HG03558 (cell line): ENCODE measurements at regions not wholly inside any gene's neighbourhood (a gene's known extent, or its start where the extent isn't known, plus 50 kb on each side); places are given as distances from the start of the nearest gene placed in this dataset.
"Not testable (repeated sequence)": the region's sequence is repeated elsewhere in the genome, so short reads cannot be mapped to it uniquely, and the experiment has no call there.

Experiments
- ATAC-seq: cut with Tn5 transposase; IDR thresholded peaks from one replicate; pipeline ENCODE4 v1.9.1; 2021; ENCODE audit warnings: moderate number of reproducible peaks; ENCODE audit not compliant: unreplicated experiment; ENCODE audit errors: extremely low read depth

DNA sequence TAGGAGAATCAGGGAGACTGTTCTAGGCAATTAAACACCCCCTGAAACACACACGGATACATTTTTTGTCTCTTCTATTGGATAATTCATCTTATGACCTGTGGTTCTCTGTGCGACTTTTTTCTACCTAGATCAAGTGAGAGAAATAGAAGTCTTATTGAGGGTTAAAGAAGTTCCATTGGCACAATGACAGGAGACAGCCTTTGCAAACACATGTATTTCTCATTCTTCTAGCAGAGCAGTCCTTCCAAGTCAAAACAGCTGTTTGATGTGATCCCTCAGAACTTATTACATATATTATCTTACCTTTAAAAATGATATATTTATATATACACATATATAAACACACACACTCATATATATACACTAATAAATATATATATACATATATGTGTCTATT lies 496.7 kb downstream of the SLC6A15 start:
- no peak for ATAC-seq

DNA sequence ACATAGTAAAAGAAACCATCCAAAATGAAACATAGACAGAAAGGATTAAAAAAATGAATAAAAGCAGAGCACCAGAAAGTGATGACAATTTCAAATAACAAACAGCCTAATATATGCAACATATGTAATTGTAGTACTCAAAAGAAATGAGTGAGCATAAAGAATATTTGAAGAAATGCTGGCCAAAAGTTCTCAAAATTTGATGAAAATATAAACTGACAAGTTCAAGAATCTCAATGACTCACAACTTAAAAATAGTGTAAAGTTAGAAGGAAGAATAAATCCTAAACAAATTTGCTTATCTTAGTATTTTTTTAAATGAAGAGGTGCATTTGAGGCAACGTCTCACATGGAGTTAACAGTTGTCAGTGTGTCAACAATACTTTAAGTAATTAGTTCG lies 498.9 kb downstream of the SLC6A15 start:
- no peak for ATAC-seq

DNA sequence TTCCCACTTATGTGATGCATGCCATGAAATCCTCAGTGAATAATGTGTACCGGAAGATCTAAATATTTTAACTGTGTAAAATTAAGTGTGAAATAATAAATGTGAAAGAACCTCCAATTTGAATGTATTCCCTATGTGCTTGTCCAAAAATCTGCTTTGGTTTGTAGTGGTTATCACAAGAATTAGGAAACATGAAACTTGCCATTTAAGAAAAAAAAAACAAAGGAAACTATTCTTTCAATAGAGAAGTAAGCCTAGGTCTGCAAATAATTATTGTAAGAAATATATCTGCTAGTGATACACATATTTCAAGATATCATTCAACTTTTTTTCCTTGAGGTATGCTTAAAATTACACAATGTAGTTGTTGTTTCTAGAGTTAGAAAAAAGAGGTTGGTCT lies 500.4 kb downstream of the SLC6A15 start:
- ATAC-seq: no peak

DNA sequence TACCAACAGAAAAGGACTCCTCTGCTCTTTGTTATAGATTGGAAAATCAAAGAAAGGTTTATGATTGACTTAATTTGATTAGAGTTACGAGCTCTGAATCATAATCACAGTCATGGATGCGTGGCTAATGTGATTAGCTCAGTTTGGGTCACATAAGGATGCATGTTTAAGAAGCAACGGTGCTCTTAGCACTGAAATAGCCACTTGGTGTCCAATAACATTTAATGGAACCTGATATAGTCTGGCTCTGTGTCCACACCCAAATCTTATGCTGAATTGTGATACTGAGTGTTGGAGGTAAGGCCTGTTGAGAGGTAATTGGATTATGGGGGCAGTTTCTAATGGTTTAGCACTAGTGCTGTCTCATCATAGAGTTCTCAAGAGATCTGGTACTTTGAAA lies 501.6 kb downstream of the SLC6A15 start:
- no peak for ATAC-seq

GRCh38 chr12:84408936-84409335 lies 503.7 kb downstream of the SLC6A15 start:
- ATAC-seq: no peak

DNA sequence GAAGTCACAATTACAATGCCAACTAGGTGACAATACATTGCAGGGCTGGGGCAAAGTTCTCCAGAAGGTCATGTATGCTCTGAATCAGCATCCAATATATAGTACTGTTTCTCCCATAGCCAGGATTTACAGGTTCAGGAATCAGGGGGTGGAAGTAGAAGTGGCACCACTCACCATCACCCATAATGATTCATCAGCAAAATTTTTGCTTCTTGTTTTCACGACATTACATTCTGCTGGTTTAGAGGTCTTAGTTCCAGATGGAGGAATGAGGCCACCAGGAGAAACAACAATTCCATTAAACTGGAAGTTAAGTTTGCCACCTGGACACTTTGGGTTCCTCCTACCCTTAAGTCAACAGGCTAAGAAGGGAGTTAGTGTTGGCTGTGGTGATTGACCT lies 505.9 kb downstream of the SLC6A15 start:
- ATAC-seq: not testable (repeated sequence)

GRCh38 chr12:84397846-84398245 lies 514.8 kb downstream of the SLC6A15 start:
- ATAC-seq: no peak

- ATAC-seq: no peak
Observed at GRCh38 chr12:84397263-84397662, 515.3 kb downstream of the SLC6A15 start.

DNA sequence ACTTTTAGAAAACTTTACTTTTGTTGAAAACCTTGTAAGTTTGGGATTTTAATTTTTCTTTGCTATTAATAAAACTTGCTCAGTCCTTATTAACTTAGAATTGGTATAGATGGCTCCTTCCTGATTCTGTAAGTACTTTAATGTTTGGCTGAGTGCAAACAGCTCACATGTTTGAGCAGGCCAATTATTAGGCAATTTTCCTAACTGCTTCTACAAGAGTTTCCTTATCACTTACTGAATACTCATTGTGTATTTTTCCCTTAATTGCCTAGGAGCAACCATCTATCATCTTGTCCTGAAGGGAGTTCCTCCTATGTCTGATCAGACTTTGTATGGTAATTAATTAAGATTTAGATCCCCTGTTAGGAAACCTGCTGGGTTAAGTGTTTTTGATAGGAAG lies 521.4 kb downstream of the SLC6A15 start:
- ATAC-seq: not testable (repeated sequence)

GRCh38 chr12:84384384-84384783 lies 528.2 kb downstream of the SLC6A15 start:
- ATAC-seq: no peak

DNA sequence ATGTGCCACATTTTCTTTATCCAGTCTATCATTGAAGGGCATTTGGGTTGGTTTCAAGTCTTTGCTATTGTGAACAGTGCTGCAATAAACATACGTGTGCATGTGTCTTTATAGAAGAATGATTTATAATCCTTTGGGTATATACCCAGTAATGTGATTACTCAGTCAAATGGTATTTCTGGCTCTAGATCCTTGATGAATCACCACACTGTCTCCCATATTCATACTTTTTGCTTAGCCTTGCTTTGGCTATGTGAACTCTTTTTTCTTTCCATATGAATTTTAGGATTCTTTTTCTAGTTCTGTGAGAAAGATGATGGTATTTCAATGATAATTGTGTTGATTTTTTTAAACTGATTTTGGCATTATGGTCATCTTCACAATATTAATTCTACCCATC lies 530.1 kb downstream of the SLC6A15 start:
- not testable (repeated sequence) for ATAC-seq

- ATAC-seq: no peak
Observed at GRCh38 chr12:84376320-84376719, 536.3 kb downstream of the SLC6A15 start.

GRCh38 chr12:84375449-84376170 lies 537.0 kb downstream of the SLC6A15 start:
- ATAC-seq: no peak

- ATAC-seq: no peak
Observed at GRCh38 chr12:84362552-84362897, 550.1 kb downstream of the SLC6A15 start.

DNA sequence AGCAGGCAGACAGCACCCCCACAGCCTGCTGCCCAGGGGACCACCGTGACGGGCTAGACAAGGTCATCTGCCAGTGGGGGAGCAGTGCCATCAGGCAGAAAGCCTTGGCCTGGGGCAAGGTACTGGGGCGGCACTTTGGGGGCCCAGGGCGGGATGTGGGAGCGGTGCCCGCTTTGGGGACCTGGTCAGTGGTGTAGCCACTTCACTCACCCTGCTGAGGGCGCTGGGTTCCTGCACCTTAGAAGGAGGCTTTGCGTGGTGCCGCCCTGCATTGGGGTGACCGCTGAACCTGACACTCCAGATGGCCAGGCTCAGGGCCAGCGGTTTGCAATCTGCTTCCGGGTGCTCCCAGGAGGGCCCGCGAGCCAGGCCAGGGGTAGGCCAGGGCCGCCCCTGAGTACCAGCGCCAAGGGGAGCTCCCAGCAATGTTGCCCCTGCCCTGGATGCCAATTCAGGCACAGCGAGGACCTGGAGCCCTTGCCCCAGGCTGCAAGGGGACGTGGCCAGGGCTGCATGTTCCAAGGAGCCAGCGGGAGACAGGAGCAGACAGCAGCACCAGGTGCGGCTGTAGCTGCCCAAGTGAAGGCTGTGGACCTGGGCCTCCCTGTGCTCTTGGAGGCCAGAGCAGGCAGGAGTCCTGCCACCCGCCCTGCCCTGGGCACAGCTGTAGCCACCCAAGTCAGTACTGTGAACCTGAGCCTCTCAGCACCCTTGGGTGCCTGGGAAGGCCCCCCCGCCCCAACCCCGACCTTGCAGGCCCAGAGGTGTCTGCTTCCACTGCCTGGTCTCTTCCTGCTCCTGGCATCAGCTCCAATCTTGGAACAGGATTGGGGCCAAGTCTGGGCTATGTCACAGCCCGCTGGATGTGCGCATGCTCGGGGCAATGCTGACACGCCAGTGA lies 550.7 kb downstream of the SLC6A15 start:
- ATAC-seq: no peak

GRCh38 chr12:84357314-84357713 lies 555.3 kb downstream of the SLC6A15 start:
- ATAC-seq: no peak

GRCh38 chr12:84356224-84356623 lies 556.4 kb downstream of the SLC6A15 start:
- no peak for ATAC-seq

DNA sequence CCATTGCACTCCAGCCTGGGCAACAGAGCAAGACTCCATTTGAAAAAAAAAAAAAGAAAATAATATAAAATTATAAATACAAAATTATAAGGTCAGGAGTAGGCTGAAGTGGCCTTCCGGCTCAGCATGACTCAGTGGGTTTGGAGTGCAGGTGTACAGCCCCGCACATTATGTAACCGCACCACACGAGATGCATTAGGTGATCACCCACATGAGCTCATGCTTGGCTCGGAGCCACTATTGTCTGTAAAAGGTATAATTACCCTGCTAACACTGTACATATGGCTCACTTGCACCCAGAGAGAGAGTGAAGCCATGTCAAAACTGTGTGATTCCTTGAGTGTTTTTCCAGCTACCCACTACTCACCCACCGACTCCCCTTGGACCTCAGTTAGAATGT lies 557.0 kb downstream of the SLC6A15 start:
- ATAC-seq: no peak

GRCh38 chr12:84348582-84348981 lies 564.0 kb downstream of the SLC6A15 start:
- ATAC-seq: no peak

GRCh38 chr12:84341467-84342193 lies 571.0 kb downstream of the SLC6A15 start:
- no peak for ATAC-seq

DNA sequence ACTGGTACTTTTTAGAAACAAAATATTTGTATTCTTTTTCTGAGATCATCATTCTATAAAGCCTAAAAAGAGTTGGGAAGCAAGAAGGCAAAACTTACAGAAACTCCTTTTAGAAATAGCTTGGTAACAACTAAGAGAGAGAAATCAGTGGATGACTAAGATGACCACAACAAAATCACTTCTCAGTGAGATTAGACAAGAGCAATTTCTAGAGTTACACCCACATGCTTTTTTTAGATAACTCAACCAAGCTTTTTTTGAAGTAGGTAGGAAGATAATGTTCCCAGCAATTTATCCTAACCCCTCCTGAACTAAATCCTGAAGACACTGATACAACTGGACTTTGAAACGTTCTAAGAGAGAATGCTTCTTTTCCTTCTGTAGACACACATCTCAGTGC lies 576.4 kb downstream of the SLC6A15 start:
- ATAC-seq: no peak
